DMS53 (cell line): ENCODE measurements at regions not wholly inside any gene's neighbourhood (a gene's known extent, or its start where the extent isn't known, plus 50 kb on each side); places are given as distances from the start of the nearest gene placed in this dataset.
A peak's percentile ranks its signal among the peaks of the same experiment; 100 is the strongest.
"Not testable (repeated sequence)": the region's sequence is repeated elsewhere in the genome, so short reads cannot be mapped to it uniquely, and the experiment has no call there.

Source experiments
- DNase-seq: peaks from one replicate; lab custom pipeline; 2025; lab: John Stamatoyannopoulos, UW

DNA sequence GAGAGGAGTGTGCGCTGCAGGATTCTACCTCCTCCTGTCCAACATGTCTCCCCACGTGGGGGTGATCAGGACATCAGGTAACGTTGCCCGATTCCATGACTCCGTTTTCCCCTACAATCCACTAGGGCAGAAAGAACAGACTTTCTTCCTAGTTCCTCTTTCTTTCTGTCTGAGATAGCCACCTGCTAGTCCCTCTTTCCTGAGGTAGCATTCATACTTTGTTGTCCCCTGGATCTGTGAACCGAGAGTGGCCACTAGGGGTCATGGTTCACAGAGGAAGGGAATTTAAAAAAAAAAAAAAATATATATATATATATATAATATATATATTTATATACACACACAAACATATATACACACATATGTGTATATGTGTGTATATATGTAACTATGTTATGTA is 210.0 kb upstream of the ZNF521 start:
- DNase-seq: peak; percentile 63

DNA sequence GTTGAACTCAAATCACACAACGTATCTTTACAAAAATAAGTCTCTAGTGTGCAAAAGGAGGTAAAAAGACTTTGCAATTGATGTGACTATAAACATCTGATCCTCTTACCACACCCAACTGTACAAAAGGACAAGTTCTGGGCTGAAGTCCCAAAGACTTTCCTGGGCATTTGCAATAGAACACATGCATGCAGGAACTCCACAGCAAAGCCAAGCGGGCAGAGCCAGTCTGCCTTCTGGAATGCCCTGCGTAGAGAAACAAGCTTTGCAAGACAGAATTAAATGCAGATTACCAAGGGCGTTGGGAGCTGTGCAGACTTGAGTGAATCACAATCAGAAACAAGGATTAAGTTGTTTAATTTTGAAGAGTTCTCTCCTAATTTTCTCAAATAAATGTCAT is 208.4 kb upstream of the ZNF521 start:
- DNase-seq: no peak

DNA sequence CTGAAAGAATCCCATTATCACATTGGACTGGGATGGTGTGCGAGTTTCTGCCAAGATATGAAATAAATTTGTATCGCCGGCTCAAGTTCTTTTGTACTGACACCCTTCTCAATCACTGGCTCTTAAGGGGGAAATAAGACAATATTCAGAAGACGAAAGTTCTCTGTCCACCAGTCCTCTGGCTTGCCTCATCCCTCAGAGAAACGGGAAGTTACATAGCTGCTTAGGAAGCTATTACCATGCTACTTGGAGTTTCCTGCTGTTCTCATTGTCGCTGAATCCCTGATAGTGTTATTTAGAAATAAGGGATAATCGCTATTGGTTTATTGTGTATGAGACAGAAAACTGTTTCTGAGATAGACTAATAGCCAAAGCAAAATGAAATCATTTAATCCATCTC is 205.0 kb upstream of the ZNF521 start:
- DNase-seq: no peak

DNA sequence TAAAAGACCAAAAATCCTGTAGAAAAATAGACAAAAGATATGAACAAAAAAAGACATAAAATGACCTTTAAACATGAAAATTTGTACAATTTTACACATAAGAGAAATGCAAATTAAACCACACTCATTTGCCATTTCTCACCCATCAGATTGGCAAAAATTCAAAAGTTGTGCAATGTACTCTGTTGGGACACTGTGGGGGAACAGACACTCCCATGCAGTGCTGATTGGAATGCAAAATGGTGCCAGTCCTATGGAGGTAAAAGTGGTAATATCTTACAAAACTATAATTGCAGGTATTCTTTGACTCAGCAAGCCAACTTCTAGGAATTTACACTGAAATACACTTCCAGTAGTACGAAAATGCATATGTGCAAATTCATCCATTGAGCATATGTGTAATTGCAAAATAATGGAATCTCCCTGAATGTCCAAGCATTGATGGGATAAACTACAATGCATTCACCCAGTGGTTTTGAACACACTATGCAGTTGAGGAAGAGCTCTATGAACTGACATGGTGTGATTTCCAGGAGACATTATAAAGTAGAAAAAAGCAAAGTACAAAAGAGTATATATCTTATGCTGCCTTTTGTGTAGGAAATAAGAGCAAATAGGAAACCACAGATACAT is 201.8 kb upstream of the ZNF521 start:
- no peak for DNase-seq

DNA sequence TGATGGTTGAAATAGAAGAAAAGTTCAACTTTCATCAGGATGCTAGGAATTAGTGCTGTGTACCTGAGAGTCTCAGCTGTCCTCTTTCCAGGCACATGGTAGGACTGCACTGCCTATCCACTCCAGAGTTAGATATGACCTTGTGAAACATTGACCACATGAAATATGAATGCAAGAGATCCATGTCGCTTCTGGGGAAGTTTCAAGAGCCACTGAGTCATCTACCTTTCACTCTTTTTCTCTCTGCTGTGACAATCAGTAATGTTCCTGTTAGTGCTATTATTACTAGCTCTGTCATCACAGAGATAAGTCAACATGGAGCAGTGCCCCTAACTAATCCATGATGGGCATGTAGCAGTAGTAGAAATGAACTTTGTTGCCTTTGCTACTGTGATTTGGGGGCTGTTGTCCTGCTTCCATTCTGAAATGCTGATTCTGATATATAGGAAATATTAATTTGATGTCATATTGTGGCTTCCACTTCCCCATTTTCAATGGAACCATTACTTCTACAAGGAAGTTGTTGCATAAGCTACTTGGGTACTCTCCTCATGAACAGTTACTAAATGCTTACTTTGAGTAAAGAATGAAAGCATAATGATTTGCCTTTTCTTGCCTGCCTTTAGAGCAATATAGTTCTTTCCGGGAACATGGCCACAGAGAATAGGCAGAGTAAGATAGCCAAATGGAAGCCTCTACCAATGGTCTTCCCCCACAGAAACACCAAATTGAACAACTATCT is 192.8 kb upstream of the ZNF521 start:
- DNase-seq: no peak

DNA sequence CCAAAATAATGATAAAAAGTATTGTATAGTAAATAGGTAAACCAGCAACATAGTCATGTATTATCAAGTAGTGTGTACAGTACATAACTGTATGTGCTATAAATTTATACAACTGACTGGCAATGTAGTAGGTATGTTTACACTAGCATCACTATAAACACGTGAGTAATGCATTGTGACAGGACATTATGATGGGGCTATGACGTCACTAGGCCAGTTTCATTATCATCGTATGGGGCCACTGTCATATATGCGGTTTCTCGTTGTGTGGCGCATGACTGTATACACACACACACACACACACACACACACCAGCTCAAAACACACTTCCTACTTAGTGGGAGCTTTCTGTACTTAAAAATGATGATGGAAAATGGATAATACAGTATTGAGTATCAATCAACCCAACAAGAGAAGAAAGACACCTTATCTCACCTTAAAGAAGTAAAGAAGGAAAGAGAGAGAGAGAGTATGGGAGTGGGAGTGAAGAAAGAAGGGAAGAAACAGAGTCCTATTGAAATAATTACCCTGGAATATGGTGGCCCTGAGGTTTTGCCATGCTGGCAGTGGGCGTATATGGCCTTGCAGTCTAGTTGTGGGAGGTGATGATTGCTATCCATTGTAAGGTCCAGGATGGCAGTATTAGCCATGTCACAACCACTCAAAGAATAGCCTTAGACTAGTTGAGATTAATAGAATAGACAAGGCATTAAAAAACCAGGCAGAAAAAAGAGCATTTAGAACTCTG is 186.4 kb upstream of the ZNF521 start:
- peak; percentile 55 for DNase-seq

DNA sequence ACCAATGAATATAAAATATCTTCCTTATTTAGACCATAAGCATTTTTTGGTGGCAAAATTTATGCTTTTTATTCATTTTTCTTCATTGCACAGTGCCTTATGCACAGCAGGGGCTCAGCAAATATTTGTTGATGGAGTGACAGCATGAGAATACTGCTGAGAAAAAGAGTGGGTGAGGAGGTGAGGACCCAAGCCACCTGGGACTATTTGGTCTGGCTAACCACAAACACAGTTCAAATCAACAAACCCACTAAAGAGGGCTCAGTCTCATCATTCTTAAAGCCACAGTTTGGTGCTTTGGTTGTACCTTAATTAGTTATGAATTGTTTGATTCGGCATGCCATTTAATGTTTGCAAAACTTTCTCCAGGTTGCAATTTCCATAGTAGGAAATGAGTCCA is 183.5 kb upstream of the ZNF521 start:
- peak; percentile 9 for DNase-seq

DNA sequence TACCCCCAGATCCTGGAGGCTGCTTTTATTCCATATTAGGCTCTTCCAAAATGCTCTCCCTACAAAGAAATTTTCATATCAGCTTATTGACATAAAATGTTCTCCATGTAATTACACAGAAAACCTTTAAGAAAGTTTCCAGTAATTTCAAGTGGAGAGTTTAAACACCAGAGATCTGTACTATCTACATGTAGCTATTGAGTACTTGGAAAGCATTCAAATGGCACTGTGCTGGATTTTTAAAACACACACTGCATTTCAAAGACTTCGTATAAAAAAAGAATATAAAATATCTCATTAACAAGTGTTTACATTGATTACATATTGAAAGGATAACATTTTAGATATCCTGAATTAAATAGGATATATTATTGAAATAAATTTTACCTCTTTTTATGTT is 182.4 kb upstream of the ZNF521 start:
- DNase-seq: no peak

DNA sequence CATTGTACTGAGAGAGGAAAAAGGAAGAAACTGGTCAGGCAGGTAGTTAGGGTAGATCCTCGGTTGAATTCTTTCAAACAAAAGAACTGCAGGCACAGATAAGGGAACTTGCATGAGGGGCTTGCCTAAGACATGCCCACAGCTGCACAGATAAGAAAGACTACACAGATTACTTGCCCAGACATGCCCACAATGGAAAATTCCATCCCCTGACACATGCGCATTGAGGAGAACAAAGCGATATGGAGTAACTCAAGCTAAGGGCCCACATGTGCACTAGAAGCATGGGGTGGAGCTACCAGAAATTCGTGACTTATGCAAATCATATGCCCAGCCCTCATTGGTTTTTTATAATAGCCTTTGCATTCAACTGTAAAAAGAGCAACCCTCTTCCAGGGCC is 181.3 kb upstream of the ZNF521 start:
- peak; percentile 1 for DNase-seq

DNA sequence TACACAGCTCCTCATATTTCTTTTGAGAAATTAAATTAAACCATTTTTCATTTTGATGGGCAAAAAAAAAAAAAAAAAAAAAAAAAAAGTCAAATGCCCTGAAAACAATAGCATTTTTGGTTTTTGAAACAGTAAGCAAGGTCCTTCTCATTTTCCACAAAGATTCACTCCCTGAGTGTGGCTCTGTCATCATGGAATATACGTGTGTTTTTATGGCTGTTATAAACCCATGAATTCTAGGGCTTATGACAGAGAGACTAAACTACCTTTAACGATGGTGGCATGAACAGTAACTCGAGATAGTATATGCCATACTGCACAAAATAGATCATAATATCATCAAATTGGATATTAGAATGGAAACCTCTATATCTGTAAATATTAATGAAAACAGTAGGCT is 179.2 kb upstream of the ZNF521 start:
- DNase-seq: no peak

DNA sequence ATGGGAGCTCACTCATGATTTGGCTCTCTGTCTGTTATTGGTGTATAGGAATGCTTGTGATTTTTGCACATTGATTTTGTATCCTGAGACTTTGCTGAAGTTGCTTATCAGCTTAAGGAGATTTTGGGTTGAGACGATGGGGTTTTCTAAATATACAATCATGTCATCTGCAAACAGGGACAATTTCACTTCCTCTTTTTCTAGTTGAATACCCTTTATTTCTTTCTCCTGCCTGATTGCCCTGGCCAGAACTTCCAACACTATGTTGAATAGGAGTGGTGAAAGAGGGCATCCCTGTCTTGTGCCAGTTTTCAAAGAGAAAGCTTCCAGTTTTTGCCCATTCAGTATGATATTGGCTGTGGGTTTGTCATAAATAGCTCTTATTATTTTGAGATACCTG is 173.8 kb upstream of the ZNF521 start:
- DNase-seq: not testable (repeated sequence)

DNA sequence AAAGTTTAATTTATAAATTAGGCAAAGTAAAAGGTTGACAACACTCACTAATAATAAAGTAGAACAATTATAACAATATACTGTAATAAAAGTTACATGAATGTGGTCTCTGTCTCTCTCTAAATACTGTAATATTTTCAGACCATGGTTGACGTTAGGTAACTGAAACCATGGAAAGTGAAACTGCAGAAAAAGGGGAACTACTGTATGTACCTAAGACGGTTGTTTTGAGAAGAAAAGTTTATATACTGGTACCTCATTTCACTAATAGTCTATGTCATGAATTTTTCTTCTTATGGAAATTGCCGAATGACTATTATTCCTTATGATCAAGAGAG is 166.7 kb upstream of the ZNF521 start:
- no peak for DNase-seq

DNA sequence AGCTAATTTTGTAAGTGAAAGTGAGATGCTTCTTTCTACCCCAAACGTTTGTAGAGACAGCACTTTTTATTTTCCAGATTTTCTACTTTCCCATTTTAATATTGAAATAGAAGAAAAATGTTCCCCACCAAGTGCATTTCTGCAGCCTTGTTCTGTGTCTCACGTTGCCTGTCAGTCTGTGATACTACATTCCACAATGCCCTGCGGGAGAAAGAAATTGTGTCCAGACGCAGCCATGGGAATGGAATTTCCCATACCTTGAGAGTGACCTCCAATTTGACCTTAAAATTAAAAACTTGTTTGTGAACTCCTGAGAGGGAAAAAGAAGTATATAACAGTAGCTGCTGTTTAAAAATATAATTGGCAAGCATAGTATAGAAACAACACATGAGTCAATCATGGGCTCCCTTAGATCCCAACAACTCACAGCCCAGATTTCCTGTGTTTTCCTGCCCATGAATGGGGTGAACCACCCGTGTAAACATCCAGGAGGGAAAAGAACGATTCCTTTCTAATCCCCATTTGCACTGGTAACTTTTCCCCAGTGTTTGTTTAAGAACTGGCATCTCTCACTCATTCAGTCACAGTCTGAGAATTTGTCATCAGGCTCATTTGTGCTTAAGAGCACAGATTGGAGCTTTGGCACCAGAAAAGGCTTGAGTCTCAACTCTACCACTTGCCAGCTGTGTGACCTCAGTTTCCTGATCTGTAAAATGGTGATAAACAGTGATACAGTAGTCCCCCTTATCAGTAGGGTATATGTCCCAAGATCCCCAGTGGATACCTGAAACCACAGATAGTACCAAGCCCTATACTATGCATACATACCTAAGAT is 166.1 kb upstream of the ZNF521 start:
- peak; percentile 47 for DNase-seq

DNA sequence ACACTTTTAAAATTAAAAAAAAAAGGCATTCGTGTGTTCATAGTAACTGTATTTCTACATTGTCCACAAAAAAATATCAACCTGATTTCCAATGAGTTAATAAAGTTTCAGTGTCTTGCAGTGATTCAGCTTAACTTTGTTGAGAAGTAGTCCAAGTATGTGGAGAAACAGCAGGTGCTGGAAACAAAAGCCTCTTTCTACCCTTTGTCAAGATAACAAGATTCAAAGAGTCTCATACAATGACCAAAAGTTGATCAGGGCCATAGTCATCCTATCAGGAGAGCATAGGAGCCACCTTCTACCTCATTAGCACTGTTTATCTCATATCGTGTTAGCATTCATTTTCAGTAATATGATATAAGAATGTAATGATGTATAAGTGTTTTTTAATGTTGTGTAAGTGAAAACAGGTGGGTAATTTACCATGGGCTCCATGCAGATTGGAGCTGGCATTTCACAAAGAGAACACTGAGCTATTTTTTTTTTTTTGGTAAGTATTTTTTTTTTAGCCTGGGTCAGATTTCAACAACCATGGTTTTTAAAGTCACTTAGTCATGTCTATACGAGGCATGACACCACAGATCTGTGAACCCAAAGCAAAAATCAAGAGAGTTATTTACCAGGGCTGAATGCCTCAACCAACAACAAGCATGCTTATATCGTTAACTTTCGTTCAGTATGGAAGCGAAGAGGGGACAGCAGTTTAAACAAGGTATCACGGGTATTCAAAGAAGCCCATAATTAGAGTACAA is 165.0 kb upstream of the ZNF521 start:
- DNase-seq: peak; percentile 15

DNA sequence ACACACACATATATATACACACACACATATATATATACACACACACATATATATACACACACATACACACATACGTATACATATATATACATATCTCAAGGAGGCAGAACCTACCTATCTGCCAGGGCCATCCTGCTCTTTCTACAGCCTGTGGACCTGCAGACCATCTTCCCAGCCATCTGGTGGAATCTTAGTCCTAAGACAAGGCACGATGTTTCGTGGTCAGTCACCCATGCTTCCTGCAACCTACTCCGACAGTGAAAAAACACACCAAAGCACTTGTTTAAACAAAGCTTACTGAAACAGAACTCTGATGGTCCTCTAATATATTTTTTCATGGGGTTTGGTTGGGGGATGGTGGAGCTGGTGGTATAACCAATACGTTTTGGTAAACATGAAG is 164.2 kb upstream of the ZNF521 start:
- DNase-seq: peak; percentile 66

DNA sequence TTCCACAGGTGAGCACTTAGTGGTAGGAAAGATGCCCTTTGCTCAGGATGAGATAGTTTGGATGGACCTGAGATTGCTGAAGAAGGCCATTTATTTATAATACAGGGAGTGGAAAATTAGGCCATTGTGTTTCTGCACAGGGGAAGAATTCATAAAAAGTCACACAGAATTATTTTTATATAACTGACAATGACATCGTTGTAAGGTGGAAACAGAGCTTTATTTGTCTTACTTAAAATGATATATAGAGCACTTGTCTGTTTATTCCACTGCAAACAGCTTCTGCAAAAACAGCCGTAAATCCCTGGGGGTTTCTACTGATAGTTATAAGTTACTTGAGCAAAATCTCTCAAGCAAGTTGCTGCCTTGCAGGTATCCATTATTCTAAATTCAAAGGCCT is 158.1 kb upstream of the ZNF521 start:
- no peak for DNase-seq

DNA sequence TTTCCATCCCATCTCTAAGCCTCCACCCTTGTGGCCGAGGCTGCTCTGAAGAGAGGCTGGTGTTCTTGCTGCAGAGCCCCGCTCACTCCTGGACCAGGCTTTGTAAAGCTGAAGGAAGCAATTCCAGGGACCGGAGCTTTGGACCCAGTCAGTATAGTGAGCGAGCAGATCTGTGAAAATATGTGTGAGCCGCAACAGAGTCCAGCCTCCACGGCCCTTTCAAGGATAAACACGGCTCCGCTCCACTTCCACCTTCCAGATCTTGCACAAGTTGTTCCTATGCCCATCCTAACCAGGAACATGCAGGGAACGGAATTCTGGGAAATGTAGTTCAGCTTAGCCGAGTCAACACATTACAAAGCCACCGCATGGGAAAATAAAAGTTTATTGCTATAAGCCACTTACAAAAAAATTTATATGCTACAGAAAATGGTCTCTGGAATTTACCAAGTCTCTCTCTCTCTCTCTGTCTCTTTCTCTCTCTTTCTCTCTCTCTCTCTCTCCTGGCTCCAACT is 151.7 kb upstream of the ZNF521 start:
- peak; percentile 63 for DNase-seq

DNA sequence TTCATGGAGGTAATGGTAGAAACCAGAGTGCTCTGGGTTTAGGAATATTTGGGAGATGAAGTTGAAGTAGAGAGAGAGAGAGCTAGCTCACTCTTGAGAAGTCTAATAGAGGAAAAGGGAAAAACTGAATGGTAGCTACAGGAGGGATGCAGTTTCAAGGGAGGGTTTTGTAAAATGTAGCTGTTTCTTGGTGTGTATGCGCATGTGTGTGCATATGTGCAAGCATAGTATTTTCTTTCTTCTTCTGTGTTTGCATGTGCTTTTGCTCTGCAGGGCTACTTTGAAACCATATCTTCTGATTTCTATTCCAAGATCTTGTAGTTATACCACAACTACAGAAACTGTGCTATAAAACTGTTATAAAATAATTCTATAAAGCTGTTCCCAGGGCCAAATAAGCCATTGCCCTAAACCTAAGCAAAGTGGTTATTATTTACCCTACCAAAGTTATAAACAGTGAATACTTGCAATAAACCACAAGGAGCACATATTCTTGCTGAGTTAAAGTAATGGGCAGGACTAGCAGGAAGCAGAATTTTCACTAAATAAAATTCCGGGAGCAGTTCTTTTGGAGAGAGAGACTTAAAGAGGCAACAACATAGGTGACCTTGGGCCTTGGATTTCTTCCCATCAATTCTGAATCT is 145.3 kb upstream of the ZNF521 start:
- DNase-seq: no peak

DNA sequence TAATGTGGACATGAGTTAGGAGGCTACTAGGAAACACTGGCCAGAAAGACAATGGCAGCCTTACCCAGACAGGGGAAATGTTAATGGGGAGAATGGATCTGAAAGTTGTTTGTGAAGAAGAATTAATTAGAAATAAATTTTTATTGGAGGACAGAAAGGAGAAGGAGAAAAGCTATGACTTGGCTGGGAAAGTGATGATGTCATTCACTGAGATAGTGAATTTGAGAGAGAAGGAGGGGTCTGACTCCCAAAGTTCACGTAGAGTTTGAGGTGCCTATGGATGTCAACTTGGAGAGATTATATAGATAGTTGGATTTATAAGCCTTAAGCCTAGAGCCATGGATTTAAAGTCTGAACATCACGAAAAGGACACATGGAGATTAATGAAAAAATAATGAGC is 144.6 kb upstream of the ZNF521 start:
- no peak for DNase-seq

DNA sequence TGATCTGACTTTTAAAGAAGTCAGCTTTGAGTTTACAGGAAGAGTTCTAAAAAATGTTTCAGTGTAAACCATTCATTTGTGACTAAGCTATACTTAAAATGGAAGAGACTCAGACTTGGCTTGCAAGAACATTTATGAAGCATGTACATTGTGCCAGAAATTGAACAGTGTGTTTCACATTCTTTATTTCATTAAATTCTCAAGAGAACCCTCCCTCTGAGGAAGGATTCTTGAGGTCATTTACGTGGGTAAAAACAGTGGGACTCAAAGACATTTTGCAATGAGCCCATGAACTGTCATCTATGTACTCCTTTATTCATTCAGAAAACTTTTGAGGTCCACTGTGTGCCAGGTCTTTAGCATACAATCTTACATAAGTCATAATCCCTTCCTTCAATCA is 143.6 kb upstream of the ZNF521 start:
- no peak for DNase-seq

DNA sequence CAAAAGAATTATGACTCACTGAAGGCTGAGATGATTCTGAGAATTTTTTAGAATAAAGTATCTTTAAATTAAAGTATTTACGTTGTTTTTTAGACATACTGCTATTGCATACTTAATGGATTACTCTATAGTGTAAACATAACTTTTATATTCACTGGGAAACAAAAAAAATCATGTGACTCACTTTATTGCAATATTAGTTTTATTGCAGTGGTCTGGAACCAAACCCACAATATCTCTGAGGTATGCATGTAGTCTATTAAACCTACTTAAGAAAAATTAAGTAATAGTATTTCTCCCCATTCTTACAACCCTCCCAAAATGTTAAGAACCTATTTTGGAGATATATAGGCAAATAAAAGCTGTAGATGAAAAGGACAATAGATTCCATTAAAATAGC is 142.9 kb upstream of the ZNF521 start:
- no peak for DNase-seq
